ENCODE measurements at regions not wholly inside any gene's neighbourhood (a gene's known extent, or its start where the extent isn't known, plus 50 kb on each side); places are given as distances from the start of the nearest gene placed in this dataset.

DNA sequence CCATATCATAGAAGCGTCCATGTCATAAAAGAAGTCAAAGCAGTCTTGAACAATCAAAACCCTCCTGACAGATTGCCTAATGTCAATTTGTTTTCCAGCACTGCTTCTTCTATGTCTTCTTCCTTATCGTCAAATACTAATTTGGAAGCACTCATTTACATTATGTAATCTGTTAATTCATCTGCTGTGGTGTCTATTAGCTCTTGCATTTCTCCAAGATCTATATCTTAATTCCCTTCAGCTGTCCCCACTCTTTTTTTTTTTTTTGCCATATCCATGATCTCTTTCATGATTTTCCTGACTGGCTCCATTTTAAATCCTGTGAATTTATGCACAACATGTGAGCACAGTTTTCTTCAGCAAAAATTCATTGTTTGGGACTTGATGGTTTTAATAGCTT is 560.5 kb upstream of the ARPP21 start:
- TF ChIP-seq MXI1 (IDR thresholded peaks at IDR 0.05; ENCODE audit: low read depth, low read length) (no peak), CREM (IDR thresholded peaks at IDR 0.05; ENCODE audit: low read depth) (no peak), JUND (IDR thresholded peaks at IDR 0.05; ENCODE audit: low read depth, low read length) (no peak), EZH2 (IDR thresholded peaks at IDR 0.05; ENCODE audit: borderline replicate concordance, control insufficient read depth, low read depth, low read length) (no peak), YY1 (IDR thresholded peaks at IDR 0.05; ENCODE audit: low read depth, low read length) (no peak), RFX5 (IDR thresholded peaks at IDR 0.05; ENCODE audit: low read depth, low read length) (no peak)
- TF ChIP-seq, protein P1, sequence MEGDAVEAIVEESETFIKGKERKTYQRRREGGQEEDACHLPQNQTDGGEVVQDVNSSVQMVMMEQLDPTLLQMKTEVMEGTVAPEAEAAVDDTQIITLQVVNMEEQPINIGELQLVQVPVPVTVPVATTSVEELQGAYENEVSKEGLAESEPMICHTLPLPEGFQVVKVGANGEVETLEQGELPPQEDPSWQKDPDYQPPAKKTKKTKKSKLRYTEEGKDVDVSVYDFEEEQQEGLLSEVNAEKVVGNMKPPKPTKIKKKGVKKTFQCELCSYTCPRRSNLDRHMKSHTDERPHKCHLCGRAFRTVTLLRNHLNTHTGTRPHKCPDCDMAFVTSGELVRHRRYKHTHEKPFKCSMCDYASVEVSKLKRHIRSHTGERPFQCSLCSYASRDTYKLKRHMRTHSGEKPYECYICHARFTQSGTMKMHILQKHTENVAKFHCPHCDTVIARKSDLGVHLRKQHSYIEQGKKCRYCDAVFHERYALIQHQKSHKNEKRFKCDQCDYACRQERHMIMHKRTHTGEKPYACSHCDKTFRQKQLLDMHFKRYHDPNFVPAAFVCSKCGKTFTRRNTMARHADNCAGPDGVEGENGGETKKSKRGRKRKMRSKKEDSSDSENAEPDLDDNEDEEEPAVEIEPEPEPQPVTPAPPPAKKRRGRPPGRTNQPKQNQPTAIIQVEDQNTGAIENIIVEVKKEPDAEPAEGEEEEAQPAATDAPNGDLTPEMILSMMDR (IDR thresholded peaks at IDR 0.05 in 2 of 3, conservative IDR thresholded peaks at IDR 0.05 in 1 of 3; ENCODE audit: control insufficient read depth in 2 of 3, extremely low read depth in 1 of 3, insufficient read depth in 1 of 3, low read depth in 3 of 3, low read length in 3 of 3): no peak
- TF ChIP-seq, protein P2, sequence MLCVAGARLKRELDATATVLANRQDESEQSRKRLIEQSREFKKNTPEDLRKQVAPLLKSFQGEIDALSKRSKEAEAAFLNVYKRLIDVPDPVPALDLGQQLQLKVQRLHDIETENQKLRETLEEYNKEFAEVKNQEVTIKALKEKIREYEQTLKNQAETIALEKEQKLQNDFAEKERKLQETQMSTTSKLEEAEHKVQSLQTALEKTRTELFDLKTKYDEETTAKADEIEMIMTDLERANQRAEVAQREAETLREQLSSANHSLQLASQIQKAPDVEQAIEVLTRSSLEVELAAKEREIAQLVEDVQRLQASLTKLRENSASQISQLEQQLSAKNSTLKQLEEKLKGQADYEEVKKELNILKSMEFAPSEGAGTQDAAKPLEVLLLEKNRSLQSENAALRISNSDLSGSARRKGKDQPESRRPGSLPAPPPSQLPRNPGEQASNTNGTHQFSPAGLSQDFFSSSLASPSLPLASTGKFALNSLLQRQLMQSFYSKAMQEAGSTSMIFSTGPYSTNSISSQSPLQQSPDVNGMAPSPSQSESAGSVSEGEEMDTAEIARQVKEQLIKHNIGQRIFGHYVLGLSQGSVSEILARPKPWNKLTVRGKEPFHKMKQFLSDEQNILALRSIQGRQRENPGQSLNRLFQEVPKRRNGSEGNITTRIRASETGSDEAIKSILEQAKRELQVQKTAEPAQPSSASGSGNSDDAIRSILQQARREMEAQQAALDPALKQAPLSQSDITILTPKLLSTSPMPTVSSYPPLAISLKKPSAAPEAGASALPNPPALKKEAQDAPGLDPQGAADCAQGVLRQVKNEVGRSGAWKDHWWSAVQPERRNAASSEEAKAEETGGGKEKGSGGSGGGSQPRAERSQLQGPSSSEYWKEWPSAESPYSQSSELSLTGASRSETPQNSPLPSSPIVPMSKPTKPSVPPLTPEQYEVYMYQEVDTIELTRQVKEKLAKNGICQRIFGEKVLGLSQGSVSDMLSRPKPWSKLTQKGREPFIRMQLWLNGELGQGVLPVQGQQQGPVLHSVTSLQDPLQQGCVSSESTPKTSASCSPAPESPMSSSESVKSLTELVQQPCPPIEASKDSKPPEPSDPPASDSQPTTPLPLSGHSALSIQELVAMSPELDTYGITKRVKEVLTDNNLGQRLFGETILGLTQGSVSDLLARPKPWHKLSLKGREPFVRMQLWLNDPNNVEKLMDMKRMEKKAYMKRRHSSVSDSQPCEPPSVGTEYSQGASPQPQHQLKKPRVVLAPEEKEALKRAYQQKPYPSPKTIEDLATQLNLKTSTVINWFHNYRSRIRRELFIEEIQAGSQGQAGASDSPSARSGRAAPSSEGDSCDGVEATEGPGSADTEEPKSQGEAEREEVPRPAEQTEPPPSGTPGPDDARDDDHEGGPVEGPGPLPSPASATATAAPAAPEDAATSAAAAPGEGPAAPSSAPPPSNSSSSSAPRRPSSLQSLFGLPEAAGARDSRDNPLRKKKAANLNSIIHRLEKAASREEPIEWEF (IDR thresholded peaks at IDR 0.05; ENCODE audit: insufficient replicate concordance, low read depth, low read length): no peak
- TF ChIP-seq, protein P3, sequence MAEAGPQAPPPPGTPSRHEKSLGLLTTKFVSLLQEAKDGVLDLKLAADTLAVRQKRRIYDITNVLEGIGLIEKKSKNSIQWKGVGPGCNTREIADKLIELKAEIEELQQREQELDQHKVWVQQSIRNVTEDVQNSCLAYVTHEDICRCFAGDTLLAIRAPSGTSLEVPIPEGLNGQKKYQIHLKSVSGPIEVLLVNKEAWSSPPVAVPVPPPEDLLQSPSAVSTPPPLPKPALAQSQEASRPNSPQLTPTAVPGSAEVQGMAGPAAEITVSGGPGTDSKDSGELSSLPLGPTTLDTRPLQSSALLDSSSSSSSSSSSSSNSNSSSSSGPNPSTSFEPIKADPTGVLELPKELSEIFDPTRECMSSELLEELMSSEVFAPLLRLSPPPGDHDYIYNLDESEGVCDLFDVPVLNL (IDR thresholded peaks at IDR 0.05; ENCODE audit: low read depth, low read length): no peak
